Fibroblast of skin of scalp (primary cell): ENCODE measurements at regions not wholly inside any gene's neighbourhood (a gene's known extent, or its start where the extent isn't known, plus 50 kb on each side); places are given as distances from the start of the nearest gene placed in this dataset.

Source experiments
- DNase-seq: peaks from one replicate; pipeline ENCODE4 v3.0.0-alpha.2; 2013

- no peak for DNase-seq
Measured at GRCh38 chr2:42108852-42109251, 60.3 kb upstream of the EML4 start.

GRCh38 chr2:42109959-42110640 lies 59.1 kb upstream of the EML4 start:
- no peak for DNase-seq

GRCh38 chr2:42110641-42111322 lies 58.4 kb upstream of the EML4 start:
- peak; percentile 65 for DNase-seq

- DNase-seq = no peak
Measured at GRCh38 chr2:42112418-42112817, 56.7 kb upstream of the EML4 start.

- DNase-seq = no peak
Measured at GRCh38 chr2:42113452-42113851, 55.7 kb upstream of the EML4 start.

- DNase-seq = no peak
Measured at GRCh38 chr2:42114091-42114490, 55.1 kb upstream of the EML4 start.

GRCh38 chr2:42115588-42115987 lies 53.6 kb upstream of the EML4 start:
- no peak for DNase-seq

GRCh38 chr2:42116195-42117181 lies 52.7 kb upstream of the EML4 start:
- peak; percentile 86 for DNase-seq

GRCh38 chr2:42117182-42117579 lies 52.0 kb upstream of the EML4 start:
- DNase-seq = no peak

- peak; percentile 88 for DNase-seq
Measured at GRCh38 chr2:42117923-42118753, 51.0 kb upstream of the EML4 start.

GRCh38 chr2:42118754-42119569 lies 50.2 kb upstream of the EML4 start:
- no peak for DNase-seq
